ENCODE measurements at regions not wholly inside any gene's neighbourhood (a gene's known extent, or its start where the extent isn't known, plus 50 kb on each side); places are given as distances from the start of the nearest gene placed in this dataset.

DNA sequence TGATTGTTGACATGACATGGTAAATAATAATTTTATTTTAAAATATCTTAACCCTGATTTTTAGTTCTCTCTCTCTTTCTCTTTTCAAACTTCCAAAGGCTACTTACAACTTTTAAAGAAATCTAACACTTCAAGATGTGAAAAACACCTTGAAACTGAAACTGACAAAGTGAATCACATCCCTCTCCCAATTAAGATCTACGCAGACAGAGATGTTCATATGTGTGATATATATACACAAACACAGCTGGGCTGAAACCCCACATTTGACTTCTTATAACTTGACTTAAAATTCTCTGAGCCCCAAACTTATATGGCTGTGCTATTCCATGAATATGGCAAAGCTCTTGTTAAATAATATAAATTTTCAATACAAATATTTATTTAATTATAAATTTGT, 261.2 kb upstream of the PTPRD start:
- TF ChIP-seq FOXP2 (optimal IDR thresholded peaks at IDR 0.05; ENCODE audit: borderline replicate concordance, extremely low read depth, extremely low read length, insufficient read depth) (no peak), POLR2AphosphoS5 (IDR thresholded peaks at IDR 0.05; ENCODE audit: low read depth, low read length) (no peak), TAF1 (IDR thresholded peaks at IDR 0.05; ENCODE audit: borderline replicate concordance, insufficient read depth, low read length) (no peak), SIN3A (IDR thresholded peaks at IDR 0.05; ENCODE audit: borderline replicate concordance, insufficient read depth, low read length) (no peak)
- TF ChIP-seq, protein P1, sequence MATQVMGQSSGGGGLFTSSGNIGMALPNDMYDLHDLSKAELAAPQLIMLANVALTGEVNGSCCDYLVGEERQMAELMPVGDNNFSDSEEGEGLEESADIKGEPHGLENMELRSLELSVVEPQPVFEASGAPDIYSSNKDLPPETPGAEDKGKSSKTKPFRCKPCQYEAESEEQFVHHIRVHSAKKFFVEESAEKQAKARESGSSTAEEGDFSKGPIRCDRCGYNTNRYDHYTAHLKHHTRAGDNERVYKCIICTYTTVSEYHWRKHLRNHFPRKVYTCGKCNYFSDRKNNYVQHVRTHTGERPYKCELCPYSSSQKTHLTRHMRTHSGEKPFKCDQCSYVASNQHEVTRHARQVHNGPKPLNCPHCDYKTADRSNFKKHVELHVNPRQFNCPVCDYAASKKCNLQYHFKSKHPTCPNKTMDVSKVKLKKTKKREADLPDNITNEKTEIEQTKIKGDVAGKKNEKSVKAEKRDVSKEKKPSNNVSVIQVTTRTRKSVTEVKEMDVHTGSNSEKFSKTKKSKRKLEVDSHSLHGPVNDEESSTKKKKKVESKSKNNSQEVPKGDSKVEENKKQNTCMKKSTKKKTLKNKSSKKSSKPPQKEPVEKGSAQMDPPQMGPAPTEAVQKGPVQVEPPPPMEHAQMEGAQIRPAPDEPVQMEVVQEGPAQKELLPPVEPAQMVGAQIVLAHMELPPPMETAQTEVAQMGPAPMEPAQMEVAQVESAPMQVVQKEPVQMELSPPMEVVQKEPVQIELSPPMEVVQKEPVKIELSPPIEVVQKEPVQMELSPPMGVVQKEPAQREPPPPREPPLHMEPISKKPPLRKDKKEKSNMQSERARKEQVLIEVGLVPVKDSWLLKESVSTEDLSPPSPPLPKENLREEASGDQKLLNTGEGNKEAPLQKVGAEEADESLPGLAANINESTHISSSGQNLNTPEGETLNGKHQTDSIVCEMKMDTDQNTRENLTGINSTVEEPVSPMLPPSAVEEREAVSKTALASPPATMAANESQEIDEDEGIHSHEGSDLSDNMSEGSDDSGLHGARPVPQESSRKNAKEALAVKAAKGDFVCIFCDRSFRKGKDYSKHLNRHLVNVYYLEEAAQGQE (IDR thresholded peaks at IDR 0.05; ENCODE audit: insufficient read depth in 1 of 2, low read depth in 2 of 2, low read length in 2 of 2), result no peak

Measured in PFSK-1 (cell line).